Activated CD8-positive, alpha-beta T cell treated with anti-CD3 and anti-CD28 coated beads for 36 hours (primary cell): ENCODE measurements at regions not wholly inside any gene's neighbourhood (a gene's known extent, or its start where the extent isn't known, plus 50 kb on each side); places are given as distances from the start of the nearest gene placed in this dataset.

Experiments
- ATAC-seq: fragments of 200-7000 bp; cut with Tn5 transposase; one replicate; pipeline ENCODE4 v1.10.0; 2021; ENCODE audit warnings: mild to moderate bottlenecking, moderate library complexity
- CTCF ChIA-PET: fragments of 350-600 bp; sonication (Branson Sonifier 250); formaldehyde crosslinking; loops from one replicate; lab custom pipeline; 2021; ENCODE audit warnings: antibody characterized with exemption; lab: Charles Lee
- POLR2A ChIA-PET: fragments of 350-600 bp; sonication (Branson Sonifier 250); formaldehyde crosslinking; loops from one replicate; lab custom pipeline; 2021; ENCODE audit warnings: antibody characterized with exemption; lab: Charles Lee
- DNase-seq: peaks from one replicate; pipeline ENCODE4 v3.0.0-alpha.2; 2020
- H3K27ac Mint-ChIP-seq: one replicate; pipeline ENCODE4 v1.8.0; 2021; ENCODE audit warnings: mild to moderate bottlenecking, mixed read lengths
- H3K27me3 Mint-ChIP-seq: one replicate; pipeline ENCODE4 v1.8.0; 2021; ENCODE audit warnings: mixed read lengths
- H3K36me3 Mint-ChIP-seq: one replicate; pipeline ENCODE4 v1.8.0; 2021; ENCODE audit warnings: low read depth, mixed read lengths
- H3K4me1 Mint-ChIP-seq: one replicate; pipeline ENCODE4 v1.8.0; 2021; ENCODE audit warnings: low read depth, mixed read lengths
- H3K4me3 Mint-ChIP-seq: one replicate; pipeline ENCODE4 v1.8.0; 2021; ENCODE audit warnings: mild to moderate bottlenecking, moderate library complexity, mixed read lengths
- H3K9me3 Mint-ChIP-seq: one replicate; pipeline ENCODE4 v1.8.0; 2021; ENCODE audit warnings: mixed read lengths
- CTCF ChIP-seq: fragments of 200-600 bp; IDR thresholded peaks from one replicate; pipeline ENCODE4 v1.8.0; 2022; ENCODE audit warnings: antibody characterized with exemption, mild to moderate bottlenecking
- intact Hi-C: fragments of 100-400 bp; cut with micrococcal nuclease; formaldehyde crosslinking; loops from one replicate; pipeline ENCODE4 v1.10.0; 2022

DNA sequence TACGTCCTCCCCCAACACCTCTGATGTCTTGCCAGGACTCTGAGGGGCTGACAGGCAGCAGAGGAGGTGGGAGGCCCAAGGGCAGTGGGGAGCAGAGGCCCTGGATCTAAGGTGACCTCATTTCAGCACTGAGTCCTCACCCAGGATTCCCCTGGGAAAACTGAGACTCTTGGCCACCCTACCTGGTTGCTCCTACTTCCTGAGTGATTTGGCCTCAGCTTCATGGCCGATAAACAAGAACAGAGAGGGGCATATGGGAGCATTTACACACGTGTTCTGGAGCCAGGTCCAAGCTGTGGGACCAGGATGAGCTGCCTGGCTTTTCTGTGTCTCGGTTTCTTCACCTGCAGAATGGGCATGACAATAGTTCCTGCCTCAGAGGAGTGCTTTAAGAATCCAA is 133.8 kb downstream of the ANKRD60 start:
- no peak overlapping the region for H3K27ac Mint-ChIP-seq
- H3K4me3 Mint-ChIP-seq: no peak overlapping the region
- H3K9me3 Mint-ChIP-seq: no peaks in the 10 kb centered on the region
- no peaks in the 10 kb centered on the region for H3K36me3 Mint-ChIP-seq
- no peak for ATAC-seq
- ChIA-PET POLR2A (no interaction called here), CTCF (interaction anchor here (0.7 kb wide), 1 partner anchor 116 kb away, joined by 3 read pairs; no protein-coding TSS in a partner anchor)
- no peaks in the 10 kb centered on the region for H3K4me1 Mint-ChIP-seq
- peaks cover 12% of the 10 kb centered on the region for H3K27me3 Mint-ChIP-seq
- intact Hi-C loops: no loop called here
- DNase-seq: no peak
- no peak for TF ChIP-seq CTCF

- no peaks in the 10 kb centered on the region for H3K4me1 Mint-ChIP-seq
- CTCF ChIA-PET: no interaction called here
- H3K27me3 Mint-ChIP-seq: peaks cover 12% of the 10 kb centered on the region
- H3K4me3 Mint-ChIP-seq: no peak overlapping the region
- H3K36me3 Mint-ChIP-seq: no peaks in the 10 kb centered on the region
- ATAC-seq (no peak), DNase-seq (no peak)
- intact Hi-C loops: no loop called here
- no peak for TF ChIP-seq CTCF
- no peak overlapping the region for H3K27ac Mint-ChIP-seq
- POLR2A ChIA-PET: no interaction called here
- no peaks in the 10 kb centered on the region for H3K9me3 Mint-ChIP-seq
Measured at GRCh38 chr20:58094160-58094559, 134.3 kb downstream of the ANKRD60 start.

- POLR2A ChIA-PET: interaction anchor here (0.6 kb wide), 1 partner anchor 116 kb away, joined by 3 read pairs; no protein-coding TSS in a partner anchor
- no peak for TF ChIP-seq CTCF
- Mint-ChIP-seq H3K9me3 (no peaks in the 10 kb centered on the region), H3K27me3 (peaks cover 12% of the 10 kb centered on the region), H3K4me1 (no peaks in the 10 kb centered on the region), H3K4me3 (no peak overlapping the region), H3K27ac (no peak overlapping the region), H3K36me3 (no peaks in the 10 kb centered on the region)
- DNase-seq (no peak), ATAC-seq (no peak)
- CTCF ChIA-PET: no interaction called here
- intact Hi-C loops: no loop called here
Measured at GRCh38 chr20:58092871-58093270, 135.6 kb downstream of the ANKRD60 start.

- no peaks in the 10 kb centered on the region for H3K4me1 Mint-ChIP-seq
- no peak for TF ChIP-seq CTCF
- ATAC-seq (no peak), DNase-seq (no peak)
- no peaks in the 10 kb centered on the region for H3K36me3 Mint-ChIP-seq
- H3K9me3 Mint-ChIP-seq: no peaks in the 10 kb centered on the region
- H3K4me3 Mint-ChIP-seq: no peak overlapping the region
- POLR2A ChIA-PET: interaction anchor here (0.6 kb wide), 1 partner anchor 117 kb away, joined by 3 read pairs; no protein-coding TSS in a partner anchor
- H3K27ac Mint-ChIP-seq: no peak overlapping the region
- CTCF ChIA-PET: no interaction called here
- peaks cover 12% of the 10 kb centered on the region for H3K27me3 Mint-ChIP-seq
- intact Hi-C loops: no loop called here
Measured at GRCh38 chr20:58092353-58092752, 136.1 kb downstream of the ANKRD60 start.

DNA sequence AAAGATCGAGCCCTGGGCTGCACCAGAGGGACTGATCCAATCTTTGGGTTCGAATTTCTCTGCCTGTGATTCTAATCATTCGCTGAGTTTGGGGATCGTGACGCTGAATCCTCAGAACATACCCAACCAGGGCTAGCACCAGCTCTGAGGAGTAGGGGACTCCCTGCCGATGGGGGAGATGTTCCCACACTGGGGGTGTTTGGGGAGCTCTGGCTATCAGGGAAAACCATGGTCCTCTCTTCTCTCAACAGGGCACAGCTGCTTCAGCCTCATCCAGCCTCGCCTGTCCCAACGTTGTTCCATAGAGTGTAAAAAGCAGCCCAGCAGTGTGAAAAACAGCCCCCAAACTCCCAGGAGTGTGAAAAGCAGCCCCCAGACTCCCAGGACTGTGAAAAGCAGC is 136.6 kb downstream of the ANKRD60 start:
- Mint-ChIP-seq H3K27me3 (peaks cover 9% of the 10 kb centered on the region), H3K4me3 (no peak overlapping the region), H3K36me3 (no peaks in the 10 kb centered on the region), H3K4me1 (no peaks in the 10 kb centered on the region), H3K27ac (no peak overlapping the region), H3K9me3 (no peaks in the 10 kb centered on the region)
- CTCF ChIA-PET: no interaction called here
- intact Hi-C loops: no loop called here
- DNase-seq (no peak), ATAC-seq (no peak)
- POLR2A ChIA-PET: no interaction called here
- no peak for TF ChIP-seq CTCF
